ENCODE measurements at regions not wholly inside any gene's neighbourhood (a gene's known extent, or its start where the extent isn't known, plus 50 kb on each side); places are given as distances from the start of the nearest gene placed in this dataset.

DNA sequence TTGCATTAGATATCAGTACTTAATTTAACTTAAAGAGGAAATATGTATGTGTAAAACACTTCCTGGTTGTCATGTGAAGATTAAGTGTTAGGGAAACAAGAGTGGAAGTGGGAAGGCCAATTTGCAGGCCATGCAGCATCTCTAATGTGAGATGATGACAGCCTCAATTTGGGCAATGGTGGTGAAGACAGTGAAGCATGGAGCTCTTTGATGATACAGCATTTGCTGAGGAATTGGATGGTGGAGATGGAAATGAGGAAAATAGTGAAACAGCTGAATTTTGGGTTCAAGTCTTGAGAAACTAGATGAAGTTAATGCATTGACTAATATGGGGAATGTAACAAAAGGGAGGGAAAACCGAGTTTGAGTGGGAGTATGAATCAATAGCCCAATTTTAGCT lies 231.7 kb upstream of the MIR17HG start:
- no peak for DNase-seq
- TF ChIP-seq, protein P1, sequence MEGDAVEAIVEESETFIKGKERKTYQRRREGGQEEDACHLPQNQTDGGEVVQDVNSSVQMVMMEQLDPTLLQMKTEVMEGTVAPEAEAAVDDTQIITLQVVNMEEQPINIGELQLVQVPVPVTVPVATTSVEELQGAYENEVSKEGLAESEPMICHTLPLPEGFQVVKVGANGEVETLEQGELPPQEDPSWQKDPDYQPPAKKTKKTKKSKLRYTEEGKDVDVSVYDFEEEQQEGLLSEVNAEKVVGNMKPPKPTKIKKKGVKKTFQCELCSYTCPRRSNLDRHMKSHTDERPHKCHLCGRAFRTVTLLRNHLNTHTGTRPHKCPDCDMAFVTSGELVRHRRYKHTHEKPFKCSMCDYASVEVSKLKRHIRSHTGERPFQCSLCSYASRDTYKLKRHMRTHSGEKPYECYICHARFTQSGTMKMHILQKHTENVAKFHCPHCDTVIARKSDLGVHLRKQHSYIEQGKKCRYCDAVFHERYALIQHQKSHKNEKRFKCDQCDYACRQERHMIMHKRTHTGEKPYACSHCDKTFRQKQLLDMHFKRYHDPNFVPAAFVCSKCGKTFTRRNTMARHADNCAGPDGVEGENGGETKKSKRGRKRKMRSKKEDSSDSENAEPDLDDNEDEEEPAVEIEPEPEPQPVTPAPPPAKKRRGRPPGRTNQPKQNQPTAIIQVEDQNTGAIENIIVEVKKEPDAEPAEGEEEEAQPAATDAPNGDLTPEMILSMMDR (IDR thresholded peaks at IDR 0.05), result no peak
- Mint-ChIP-seq H3K36me3 (ENCODE audit: low read depth) (peaks cover 17% of the 10 kb centered on the region), H3K27ac (no peak overlapping the region), H3K27me3 (ENCODE audit: low read depth, poor library complexity) (no peaks in the 10 kb centered on the region), H3K4me3 (no peak overlapping the region), H3K4me1 (peaks cover 52% of the 10 kb centered on the region), H3K9me3 (peaks cover 4% of the 10 kb centered on the region)

DNA sequence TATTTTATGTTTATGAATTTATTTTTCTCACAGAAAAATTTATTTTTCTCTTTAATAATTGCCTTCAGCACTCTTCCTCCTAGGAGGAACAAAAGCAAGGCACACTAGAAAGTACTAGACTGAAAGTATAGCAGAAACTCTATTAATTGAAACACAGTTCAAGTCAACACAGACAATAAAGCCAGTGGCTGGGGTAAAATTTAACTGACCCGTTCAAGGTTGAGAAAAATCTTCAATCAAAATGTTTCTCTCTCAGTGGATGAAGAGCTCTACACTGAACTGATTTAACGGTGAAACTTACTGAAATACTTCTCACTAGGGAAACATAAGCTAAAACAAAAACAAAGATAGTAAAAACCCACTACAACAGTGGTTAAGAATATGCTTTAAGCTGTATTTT lies 230.1 kb upstream of the MIR17HG start:
- TF ChIP-seq, protein P1 (IDR thresholded peaks at IDR 0.05), result no peak
- H3K4me3 Mint-ChIP-seq, result no peak overlapping the region
- no peaks in the 10 kb centered on the region for H3K27me3 Mint-ChIP-seq (ENCODE audit: low read depth, poor library complexity)
- DNase-seq, result no peak
- H3K27ac Mint-ChIP-seq, result peak overlapping the region; percentile 31
- H3K36me3 Mint-ChIP-seq (ENCODE audit: low read depth), result peaks cover 24% of the 10 kb centered on the region
- peaks cover 7% of the 10 kb centered on the region for H3K9me3 Mint-ChIP-seq
- H3K4me1 Mint-ChIP-seq, result peaks cover 36% of the 10 kb centered on the region

DNA sequence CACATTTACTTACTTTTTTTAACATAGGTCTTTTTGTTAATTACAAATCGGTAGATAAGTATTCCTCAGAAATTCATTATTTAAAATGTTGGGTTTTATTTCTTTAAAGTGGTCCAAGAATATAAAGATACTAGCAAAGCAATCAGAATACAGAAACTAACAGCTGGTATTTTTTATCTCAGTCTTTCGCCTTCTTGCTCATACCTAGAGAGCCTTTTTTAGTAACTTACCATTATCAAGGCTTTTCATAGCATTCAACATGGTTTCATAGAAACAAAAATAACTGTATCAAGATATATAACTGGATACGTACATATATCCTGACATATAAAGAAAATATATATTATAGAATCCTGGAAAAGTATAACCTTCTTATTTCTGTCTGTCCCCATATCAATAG lies 227.8 kb upstream of the MIR17HG start:
- no peak for DNase-seq
- Mint-ChIP-seq H3K4me3 (no peak overlapping the region), H3K9me3 (peaks cover 8% of the 10 kb centered on the region), H3K27me3 (ENCODE audit: low read depth, poor library complexity) (no peaks in the 10 kb centered on the region), H3K36me3 (ENCODE audit: low read depth) (peaks cover 37% of the 10 kb centered on the region), H3K27ac (no peak overlapping the region), H3K4me1 (peaks cover 36% of the 10 kb centered on the region)
- TF ChIP-seq, protein P1 (IDR thresholded peaks at IDR 0.05), result no peak

DNA sequence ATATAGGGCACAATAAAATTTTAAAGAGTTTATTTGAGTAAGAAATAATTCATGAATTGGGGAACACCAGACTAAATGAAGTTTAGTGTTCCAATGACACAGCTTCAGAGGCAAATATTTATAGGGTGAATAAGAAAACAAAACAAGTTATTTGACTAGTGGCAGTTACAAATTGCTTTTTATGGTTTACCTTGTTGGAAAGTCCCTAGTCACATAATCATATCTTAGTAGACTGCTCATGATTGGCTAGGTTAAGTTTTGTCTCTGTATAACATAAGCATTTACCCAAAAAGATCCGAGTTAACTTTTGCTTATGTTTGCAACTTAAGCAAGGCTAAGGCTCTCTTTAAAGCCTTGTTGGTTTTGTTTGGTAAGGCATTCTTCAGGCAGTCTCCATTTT lies 224.7 kb upstream of the MIR17HG start:
- Mint-ChIP-seq H3K36me3 (ENCODE audit: low read depth) (peaks cover 21% of the 10 kb centered on the region), H3K4me1 (peaks cover 41% of the 10 kb centered on the region), H3K4me3 (no peak overlapping the region), H3K27ac (no peak overlapping the region), H3K9me3 (peaks cover 4% of the 10 kb centered on the region), H3K27me3 (ENCODE audit: low read depth, poor library complexity) (no peaks in the 10 kb centered on the region)
- TF ChIP-seq, protein P1 (IDR thresholded peaks at IDR 0.05), result no peak
- DNase-seq, result no peak

DNA sequence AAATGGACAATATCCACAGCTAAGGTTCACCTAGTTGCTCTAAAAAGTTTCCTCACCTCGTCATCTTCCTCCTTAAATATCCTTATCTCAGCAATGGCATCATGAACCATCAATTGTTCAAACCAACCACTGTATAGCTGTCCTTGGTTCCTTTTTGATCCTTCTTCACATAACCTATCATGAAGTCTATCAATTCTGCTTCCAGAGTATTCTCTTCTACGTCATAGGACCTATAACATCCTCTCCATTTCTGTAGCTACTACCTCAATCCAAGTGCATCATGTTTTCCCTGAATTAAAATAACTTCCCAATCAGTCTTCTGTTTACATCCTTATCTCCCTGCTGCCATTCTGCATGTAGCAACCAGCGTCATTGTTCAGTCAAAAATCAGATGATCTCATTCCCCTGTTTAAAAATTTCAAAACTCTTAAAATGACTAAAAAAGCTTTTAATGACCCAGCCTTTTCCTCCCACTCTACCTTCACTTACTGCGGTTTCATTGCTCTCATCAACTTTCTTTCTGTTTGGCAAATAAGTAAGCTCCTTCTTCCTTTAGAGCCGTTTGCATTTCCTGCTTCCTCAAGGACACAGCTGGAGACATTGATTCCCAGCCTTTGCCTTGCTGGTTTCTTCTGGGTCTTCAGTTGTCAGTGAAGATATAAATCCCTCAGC lies 223.9 kb upstream of the MIR17HG start:
- Mint-ChIP-seq H3K27ac (peak overlapping the region; percentile 93), H3K9me3 (peaks cover 4% of the 10 kb centered on the region), H3K27me3 (ENCODE audit: low read depth, poor library complexity) (no peaks in the 10 kb centered on the region), H3K4me3 (peak overlapping the region; percentile 60), H3K4me1 (peaks cover 49% of the 10 kb centered on the region), H3K36me3 (ENCODE audit: low read depth) (peaks cover 27% of the 10 kb centered on the region)
- TF ChIP-seq, protein P1 (IDR thresholded peaks at IDR 0.05), result no peak
- no peak for DNase-seq

DNA sequence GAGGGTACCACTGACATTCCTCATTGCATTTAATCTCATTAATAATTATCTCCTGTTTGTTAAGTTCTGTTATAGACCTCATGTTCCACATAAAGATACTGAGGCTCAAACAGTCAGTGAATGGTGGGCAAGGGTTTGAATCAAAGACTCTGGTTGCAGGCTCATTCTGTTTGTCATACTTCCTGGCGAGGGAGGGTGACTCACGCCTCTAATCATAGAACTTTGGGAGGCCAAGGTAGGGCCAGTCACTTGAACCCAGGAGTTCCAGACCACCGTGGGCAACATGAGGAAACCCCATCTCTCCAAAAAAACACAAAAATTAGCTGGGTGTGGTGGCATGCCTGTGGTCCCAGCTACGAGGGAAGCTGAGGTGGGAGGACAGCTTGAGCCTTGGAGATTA lies 220.7 kb upstream of the MIR17HG start:
- TF ChIP-seq, protein P1 (IDR thresholded peaks at IDR 0.05), result no peak
- H3K36me3 Mint-ChIP-seq (ENCODE audit: low read depth), result peaks cover 48% of the 10 kb centered on the region
- peaks cover 4% of the 10 kb centered on the region for H3K27me3 Mint-ChIP-seq (ENCODE audit: low read depth, poor library complexity)
- peaks cover 49% of the 10 kb centered on the region for H3K4me1 Mint-ChIP-seq
- H3K4me3 Mint-ChIP-seq, result no peak overlapping the region
- peaks cover 22% of the 10 kb centered on the region for H3K9me3 Mint-ChIP-seq
- H3K27ac Mint-ChIP-seq, result peak overlapping the region; percentile 39
- no peak for DNase-seq
